ENCODE measurements at regions not wholly inside any gene's neighbourhood (a gene's known extent, or its start where the extent isn't known, plus 50 kb on each side); places are given as distances from the start of the nearest gene placed in this dataset.

DNA sequence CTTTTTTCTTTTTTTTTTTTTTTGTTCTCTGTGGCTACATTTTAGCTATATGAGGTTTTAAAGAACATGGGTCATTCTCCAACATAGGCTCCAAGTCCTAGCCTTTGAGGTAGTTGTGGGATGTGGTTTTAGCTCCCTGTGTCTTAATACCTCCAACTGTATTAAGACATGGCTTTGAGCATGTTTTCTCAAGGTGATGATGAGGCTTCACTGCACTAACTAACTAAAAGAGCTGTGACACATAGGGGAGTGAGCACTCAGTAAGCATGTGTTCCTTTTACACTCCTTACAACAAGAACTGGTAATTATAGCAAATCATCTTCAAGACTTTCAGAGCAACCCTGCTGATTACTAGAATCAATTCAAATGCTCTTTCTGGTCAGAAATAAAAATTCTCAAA lies 333.6 kb upstream of the CCNH start:
- no peak overlapping the region for H2BK5ac ChIP-seq (ENCODE audit: low read depth, low read length, poor library complexity)
- H3K18ac ChIP-seq (ENCODE audit: low read length): no peak overlapping the region
- no peak overlapping the region for H2AK5ac ChIP-seq (ENCODE audit: low read length)
- H3K27me3 ChIP-seq (ENCODE audit: insufficient read depth, low read length): no peaks in the 10 kb centered on the region
- no peaks in the 10 kb centered on the region for H3K79me2 ChIP-seq (ENCODE audit: control insufficient read depth, insufficient read depth, low read length, poor library complexity)
- no peak overlapping the region for H3K4ac ChIP-seq (ENCODE audit: low read depth, low read length)
- H2AFZ ChIP-seq (ENCODE audit: insufficient read depth, low read length, poor library complexity): no peak overlapping the region
- H3K23ac ChIP-seq (ENCODE audit: low read length): no peak overlapping the region
- H3K14ac ChIP-seq (ENCODE audit: low read length): no peak overlapping the region
- no peak overlapping the region for H4K91ac ChIP-seq (ENCODE audit: low read depth, low read length)
- H3K9me3 ChIP-seq (ENCODE audit: insufficient read depth, low read depth, low read length): no peaks in the 10 kb centered on the region
- H3K4me3 ChIP-seq (ENCODE audit: low read depth, low read length): no peak overlapping the region
- no peak overlapping the region for H2BK12ac ChIP-seq (ENCODE audit: low read length)
- H3K27ac ChIP-seq (ENCODE audit: low read depth, low read length): no peak overlapping the region
- H4K12ac ChIP-seq (ENCODE audit: low read depth, low read length): no peak overlapping the region
- no peak overlapping the region for H4K8ac ChIP-seq (ENCODE audit: low read depth, low read length)
- no peaks in the 10 kb centered on the region for H3K79me1 ChIP-seq (ENCODE audit: low read length)
- DNase-seq: no peak
- H3K36me3 ChIP-seq (ENCODE audit: control insufficient read depth in 1 of 2, insufficient read depth in 2 of 2, low read length in 2 of 2): no peaks in the 10 kb centered on the region
- no peak overlapping the region for H3K9ac ChIP-seq (ENCODE audit: low read length)
- H3K4me2 ChIP-seq (ENCODE audit: low read length): no peak overlapping the region
- H2BK120ac ChIP-seq (ENCODE audit: insufficient read depth, low read length, poor library complexity): no peak overlapping the region
- no peaks in the 10 kb centered on the region for H3K4me1 ChIP-seq (ENCODE audit: control insufficient read depth in 1 of 2, insufficient read depth in 2 of 2, low read length in 2 of 2)

DNA sequence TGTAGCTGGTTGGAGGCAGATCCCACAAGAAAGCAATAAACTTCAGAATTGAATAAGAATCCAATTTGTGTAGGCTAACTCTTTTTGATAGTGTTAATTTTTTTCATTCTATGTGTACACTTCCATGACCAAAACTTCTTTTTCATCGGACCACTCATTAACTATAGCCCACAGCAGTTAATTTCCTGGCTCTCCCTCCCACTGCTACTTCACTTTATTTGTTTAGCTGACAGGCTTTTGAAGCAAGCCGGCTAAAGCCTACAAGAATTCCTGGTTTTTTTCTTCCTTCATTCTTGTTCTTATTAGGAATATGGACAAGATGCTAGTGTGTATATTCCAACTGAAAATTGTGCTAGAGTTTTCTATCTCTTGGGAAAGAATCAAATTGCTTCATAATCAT lies 329.2 kb upstream of the CCNH start:
- no peak for DNase-seq
- Histone ChIP-seq H2BK12ac (ENCODE audit: low read length) (no peak overlapping the region), H3K14ac (ENCODE audit: low read length) (no peak overlapping the region), H2AFZ (ENCODE audit: insufficient read depth, low read length, poor library complexity) (no peak overlapping the region), H4K8ac (ENCODE audit: low read depth, low read length) (no peak overlapping the region), H3K79me2 (ENCODE audit: control insufficient read depth, insufficient read depth, low read length, poor library complexity) (no peaks in the 10 kb centered on the region), H3K27me3 (ENCODE audit: insufficient read depth, low read length) (no peaks in the 10 kb centered on the region), H3K9ac (ENCODE audit: low read length) (no peak overlapping the region), H3K4me3 (ENCODE audit: low read depth, low read length) (no peak overlapping the region), H3K18ac (ENCODE audit: low read length) (no peak overlapping the region), H3K27ac (ENCODE audit: low read depth, low read length) (no peak overlapping the region), H3K79me1 (ENCODE audit: low read length) (no peaks in the 10 kb centered on the region), H3K23ac (ENCODE audit: low read length) (no peak overlapping the region), H2BK120ac (ENCODE audit: insufficient read depth, low read length, poor library complexity) (no peak overlapping the region), H4K91ac (ENCODE audit: low read depth, low read length) (no peak overlapping the region), H2AK5ac (ENCODE audit: low read length) (no peak overlapping the region), H3K36me3 (ENCODE audit: control insufficient read depth in 1 of 2, insufficient read depth in 2 of 2, low read length in 2 of 2) (no peaks in the 10 kb centered on the region), H3K4me1 (ENCODE audit: control insufficient read depth in 1 of 2, insufficient read depth in 2 of 2, low read length in 2 of 2) (no peaks in the 10 kb centered on the region), H2BK5ac (ENCODE audit: low read depth, low read length, poor library complexity) (no peak overlapping the region), H3K9me3 (ENCODE audit: insufficient read depth, low read depth, low read length) (no peaks in the 10 kb centered on the region), H4K12ac (ENCODE audit: low read depth, low read length) (no peak overlapping the region), H3K4me2 (ENCODE audit: low read length) (no peak overlapping the region), H3K4ac (ENCODE audit: low read depth, low read length) (no peak overlapping the region)
- no CpG with 5 or more reads among the region's 2 CpGs for WGBS (ENCODE audit: extremely low coverage, insufficient coverage, insufficient read length)

DNA sequence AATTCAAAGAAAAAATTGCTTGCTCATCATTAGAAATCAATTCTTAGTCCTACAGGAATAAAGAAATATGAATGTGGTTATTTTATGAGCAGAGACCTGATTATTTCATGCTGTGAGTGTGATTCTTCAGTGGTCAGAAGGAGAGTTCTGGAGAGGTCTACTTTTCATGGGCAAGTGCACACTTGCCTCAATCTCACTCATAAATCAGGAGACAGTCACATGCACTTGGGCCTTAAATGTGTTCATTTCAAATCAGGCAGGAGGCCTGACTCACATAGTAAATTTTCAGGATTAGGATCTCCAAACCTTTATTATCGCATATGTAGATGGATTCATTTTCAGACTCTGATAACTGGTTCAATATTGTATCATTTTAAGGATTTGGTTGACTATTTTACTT lies 323.2 kb upstream of the CCNH start:
- Histone ChIP-seq H4K8ac (ENCODE audit: low read depth, low read length) (no peak overlapping the region), H3K36me3 (ENCODE audit: control insufficient read depth in 1 of 2, insufficient read depth in 2 of 2, low read length in 2 of 2) (no peaks in the 10 kb centered on the region), H4K12ac (ENCODE audit: low read depth, low read length) (no peak overlapping the region), H2BK5ac (ENCODE audit: low read depth, low read length, poor library complexity) (no peak overlapping the region), H2BK120ac (ENCODE audit: insufficient read depth, low read length, poor library complexity) (no peak overlapping the region), H3K79me1 (ENCODE audit: low read length) (no peaks in the 10 kb centered on the region), H2BK12ac (ENCODE audit: low read length) (no peak overlapping the region), H3K9ac (ENCODE audit: low read length) (no peak overlapping the region), H3K9me3 (ENCODE audit: insufficient read depth, low read depth, low read length) (no peaks in the 10 kb centered on the region), H3K4me3 (ENCODE audit: low read depth, low read length) (no peak overlapping the region), H4K91ac (ENCODE audit: low read depth, low read length) (no peak overlapping the region), H3K79me2 (ENCODE audit: control insufficient read depth, insufficient read depth, low read length, poor library complexity) (no peaks in the 10 kb centered on the region), H2AFZ (ENCODE audit: insufficient read depth, low read length, poor library complexity) (no peak overlapping the region), H3K4ac (ENCODE audit: low read depth, low read length) (no peak overlapping the region), H3K23ac (ENCODE audit: low read length) (no peak overlapping the region), H3K27ac (ENCODE audit: low read depth, low read length) (no peak overlapping the region), H3K4me1 (ENCODE audit: control insufficient read depth in 1 of 2, insufficient read depth in 2 of 2, low read length in 2 of 2) (no peaks in the 10 kb centered on the region), H3K18ac (ENCODE audit: low read length) (no peak overlapping the region), H2AK5ac (ENCODE audit: low read length) (no peak overlapping the region), H3K27me3 (ENCODE audit: insufficient read depth, low read length) (no peaks in the 10 kb centered on the region), H3K4me2 (ENCODE audit: low read length) (no peak overlapping the region), H3K14ac (ENCODE audit: low read length) (no peak overlapping the region)
- no peak for DNase-seq
- no CpG with 5 or more reads among the region's 1 CpG for WGBS (ENCODE audit: extremely low coverage, insufficient coverage, insufficient read length)

DNA sequence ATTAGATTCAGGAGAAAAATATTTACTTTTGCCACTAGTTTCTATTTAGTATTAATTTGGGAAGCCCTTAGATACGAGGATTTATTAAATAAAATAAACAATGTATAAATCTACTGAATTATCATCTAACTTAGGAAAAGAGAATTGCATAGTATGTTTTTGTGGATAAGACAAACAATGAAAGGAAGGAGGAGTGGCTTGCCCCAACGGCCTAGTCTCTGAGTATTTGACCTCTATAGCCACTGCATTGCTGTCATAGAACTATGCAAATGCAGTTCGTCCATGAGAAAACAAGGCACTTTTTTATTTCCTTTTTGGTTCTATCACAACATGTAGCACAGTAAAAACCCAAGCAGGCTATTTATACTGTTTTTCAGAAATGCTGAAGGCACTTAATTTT lies 321.2 kb upstream of the CCNH start:
- Histone ChIP-seq H3K14ac (ENCODE audit: low read length) (no peak overlapping the region), H3K4me3 (ENCODE audit: low read depth, low read length) (no peak overlapping the region), H4K8ac (ENCODE audit: low read depth, low read length) (no peak overlapping the region), H2BK120ac (ENCODE audit: insufficient read depth, low read length, poor library complexity) (no peak overlapping the region), H3K18ac (ENCODE audit: low read length) (no peak overlapping the region), H3K4ac (ENCODE audit: low read depth, low read length) (no peak overlapping the region), H3K9ac (ENCODE audit: low read length) (no peak overlapping the region), H3K9me3 (ENCODE audit: insufficient read depth, low read depth, low read length) (no peaks in the 10 kb centered on the region), H2BK12ac (ENCODE audit: low read length) (no peak overlapping the region), H3K23ac (ENCODE audit: low read length) (no peak overlapping the region), H2AFZ (ENCODE audit: insufficient read depth, low read length, poor library complexity) (no peak overlapping the region), H3K4me1 (ENCODE audit: control insufficient read depth in 1 of 2, insufficient read depth in 2 of 2, low read length in 2 of 2) (no peaks in the 10 kb centered on the region), H4K91ac (ENCODE audit: low read depth, low read length) (no peak overlapping the region), H4K12ac (ENCODE audit: low read depth, low read length) (no peak overlapping the region), H3K4me2 (ENCODE audit: low read length) (no peak overlapping the region), H3K79me1 (ENCODE audit: low read length) (no peaks in the 10 kb centered on the region), H3K79me2 (ENCODE audit: control insufficient read depth, insufficient read depth, low read length, poor library complexity) (no peaks in the 10 kb centered on the region), H3K27me3 (ENCODE audit: insufficient read depth, low read length) (no peaks in the 10 kb centered on the region), H3K27ac (ENCODE audit: low read depth, low read length) (no peak overlapping the region), H2AK5ac (ENCODE audit: low read length) (no peak overlapping the region), H2BK5ac (ENCODE audit: low read depth, low read length, poor library complexity) (no peak overlapping the region), H3K36me3 (ENCODE audit: control insufficient read depth in 1 of 2, insufficient read depth in 2 of 2, low read length in 2 of 2) (no peaks in the 10 kb centered on the region)
- DNase-seq: no peak
- WGBS (ENCODE audit: extremely low coverage, insufficient coverage, insufficient read length): no CpG with 5 or more reads among the region's 3 CpGs

All from trophoblast cell (in vitro differentiated cells and primary cell).